ENCODE measurements at regions not wholly inside any gene's neighbourhood (a gene's known extent, or its start where the extent isn't known, plus 50 kb on each side); places are given as distances from the start of the nearest gene placed in this dataset.
"Not testable (repeated sequence)": the region's sequence is repeated elsewhere in the genome, so short reads cannot be mapped to it uniquely, and the experiment has no call there.

- H3K4me3 ChIP-seq: no peak overlapping the region
- TF ChIP-seq CTCF (IDR thresholded peaks at IDR 0.05): no peak
- H3K27ac ChIP-seq: no peak overlapping the region
- no peak for DNase-seq (ENCODE audit: low spot score)
Observed at GRCh38 chr6:50899306-50899870, 80.7 kb downstream of the TFAP2B start.

GRCh38 chr6:50902260-50902659 is 83.6 kb downstream of the TFAP2B start:
- Histone ChIP-seq H3K4me3 (no peak overlapping the region), H3K27ac (no peak overlapping the region)
- no peak for TF ChIP-seq CTCF (IDR thresholded peaks at IDR 0.05)
- DNase-seq (ENCODE audit: low spot score): no peak

- H3K27ac ChIP-seq: no peak overlapping the region
- no peak overlapping the region for H3K4me3 ChIP-seq
- no peak for DNase-seq (ENCODE audit: low spot score)
- TF ChIP-seq CTCF (IDR thresholded peaks at IDR 0.05): no peak
Observed at GRCh38 chr6:50905297-50905696, 86.6 kb downstream of the TFAP2B start.

- DNase-seq (ENCODE audit: low spot score): no peak
- H3K4me3 ChIP-seq: no peak overlapping the region
- no peak for TF ChIP-seq CTCF (IDR thresholded peaks at IDR 0.05)
- no peak overlapping the region for H3K27ac ChIP-seq
Observed at GRCh38 chr6:50907565-50907964, 88.9 kb downstream of the TFAP2B start.

GRCh38 chr6:50913105-50913770 is 94.6 kb downstream of the TFAP2B start:
- no peak overlapping the region for H3K4me3 ChIP-seq
- TF ChIP-seq CTCF (IDR thresholded peaks at IDR 0.05): no peak
- no peak overlapping the region for H3K27ac ChIP-seq
- no peak for DNase-seq (ENCODE audit: low spot score)

- not testable (repeated sequence) for H3K4me3 ChIP-seq; H3K27ac ChIP-seq; DNase-seq (ENCODE audit: low spot score)
Observed at GRCh38 chr6:50921378-50921777, 102.7 kb downstream of the TFAP2B start.

- DNase-seq (ENCODE audit: low spot score): no peak
- no peak for TF ChIP-seq CTCF (IDR thresholded peaks at IDR 0.05)
- Histone ChIP-seq H3K27ac (no peak overlapping the region), H3K4me3 (no peak overlapping the region)
Observed at GRCh38 chr6:50921968-50922367, 103.3 kb downstream of the TFAP2B start.
